ENCODE measurements at regions not wholly inside any gene's neighbourhood (a gene's known extent, or its start where the extent isn't known, plus 50 kb on each side); places are given as distances from the start of the nearest gene placed in this dataset.

- TF ChIP-seq POLR2AphosphoS5 (IDR thresholded peaks at IDR 0.05) = no peak
- TF ChIP-seq POLR2A (IDR thresholded peaks at IDR 0.05) = no peak
Observed at GRCh38 chrX:1778817-1779216, 164.0 kb downstream of the ASMT start.

Data from spleen (tissue), 3 donors.